Kidney epithelial cell (primary cell): ENCODE measurements at regions not wholly inside any gene's neighbourhood (a gene's known extent, or its start where the extent isn't known, plus 50 kb on each side); places are given as distances from the start of the nearest gene placed in this dataset.
"Not testable (repeated sequence)": the region's sequence is repeated elsewhere in the genome, so short reads cannot be mapped to it uniquely, and the experiment has no call there.

Source experiments
- DNase-seq: peaks from one replicate; pipeline ENCODE4 v3.0.0-alpha.2; 2010; ENCODE audit warnings: low read depth
- H3K27me3 ChIP-seq: 2 replicates; pipeline ENCODE4 v1.6.0; 2011; ENCODE audit warnings: low read length; ENCODE audit not compliant: control insufficient read depth, insufficient read depth
- H3K36me3 ChIP-seq: 2 replicates; pipeline ENCODE4 v1.5.1; 2011; ENCODE audit warnings: low read length; ENCODE audit not compliant: control insufficient read depth, insufficient read depth
- H3K4me3 ChIP-seq: 2 replicates; pipeline ENCODE4 v1.5.1; 2011; ENCODE audit warnings: low read depth, mild to moderate bottlenecking, control low read depth, low read length
- TF ChIP-seq, protein P1 (sequence below): IDR thresholded peaks from 2 replicates; pipeline ENCODE4 v1.5.1; 2011; ENCODE audit warnings: mild to moderate bottlenecking, moderate library complexity, low read length, control low read depth, inconsistent platforms; ENCODE audit not compliant: insufficient read depth, poor library complexity, severe bottlenecking

DNA sequence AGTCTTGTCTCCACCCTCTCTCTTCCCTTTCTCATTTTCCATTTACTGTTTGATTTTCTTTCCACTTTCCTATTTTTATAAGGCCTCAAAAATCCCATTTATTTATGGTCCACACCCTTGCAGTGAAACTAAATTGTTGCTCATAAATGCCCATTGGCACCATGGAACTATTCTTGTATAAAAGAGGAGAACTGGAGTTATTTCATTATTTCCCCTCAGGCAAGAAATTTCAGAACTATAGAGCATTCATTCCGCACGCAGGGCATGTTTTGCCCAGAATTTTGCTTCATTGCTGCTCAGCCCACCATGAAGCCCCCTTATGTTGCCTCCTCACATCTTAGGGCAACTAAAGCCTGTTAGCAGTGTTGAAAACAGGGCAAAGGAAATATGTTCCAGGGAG is 113.7 kb upstream of the MMADHC start:
- no peak for DNase-seq
- TF ChIP-seq, protein P1, sequence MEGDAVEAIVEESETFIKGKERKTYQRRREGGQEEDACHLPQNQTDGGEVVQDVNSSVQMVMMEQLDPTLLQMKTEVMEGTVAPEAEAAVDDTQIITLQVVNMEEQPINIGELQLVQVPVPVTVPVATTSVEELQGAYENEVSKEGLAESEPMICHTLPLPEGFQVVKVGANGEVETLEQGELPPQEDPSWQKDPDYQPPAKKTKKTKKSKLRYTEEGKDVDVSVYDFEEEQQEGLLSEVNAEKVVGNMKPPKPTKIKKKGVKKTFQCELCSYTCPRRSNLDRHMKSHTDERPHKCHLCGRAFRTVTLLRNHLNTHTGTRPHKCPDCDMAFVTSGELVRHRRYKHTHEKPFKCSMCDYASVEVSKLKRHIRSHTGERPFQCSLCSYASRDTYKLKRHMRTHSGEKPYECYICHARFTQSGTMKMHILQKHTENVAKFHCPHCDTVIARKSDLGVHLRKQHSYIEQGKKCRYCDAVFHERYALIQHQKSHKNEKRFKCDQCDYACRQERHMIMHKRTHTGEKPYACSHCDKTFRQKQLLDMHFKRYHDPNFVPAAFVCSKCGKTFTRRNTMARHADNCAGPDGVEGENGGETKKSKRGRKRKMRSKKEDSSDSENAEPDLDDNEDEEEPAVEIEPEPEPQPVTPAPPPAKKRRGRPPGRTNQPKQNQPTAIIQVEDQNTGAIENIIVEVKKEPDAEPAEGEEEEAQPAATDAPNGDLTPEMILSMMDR: no peak
- H3K36me3 ChIP-seq: no peaks in the 10 kb centered on the region
- no peaks in the 10 kb centered on the region for H3K27me3 ChIP-seq
- H3K4me3 ChIP-seq: no peak overlapping the region

DNA sequence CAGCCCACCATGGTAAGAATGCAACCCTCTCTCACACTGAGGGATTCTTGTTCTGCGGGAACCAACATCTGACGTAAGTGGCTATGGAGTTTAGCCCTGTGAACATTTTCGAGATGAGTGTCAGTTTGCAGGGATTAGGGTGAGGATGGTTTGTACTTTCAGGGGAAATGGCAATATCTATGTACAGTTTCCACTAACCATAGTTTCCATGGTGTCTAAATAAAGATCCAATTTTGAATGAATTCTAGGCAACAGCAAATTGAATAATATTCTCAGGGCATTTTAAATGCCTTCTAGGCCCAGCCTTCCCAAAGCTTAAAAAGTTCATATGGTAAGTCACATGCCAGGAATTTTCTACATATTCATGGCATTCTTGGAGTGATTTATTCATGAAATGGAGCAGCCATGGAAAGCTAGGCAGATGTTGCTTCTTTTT is 105.4 kb upstream of the MMADHC start:
- TF ChIP-seq, protein P1: no peak
- H3K36me3 ChIP-seq: no peaks in the 10 kb centered on the region
- no peak for DNase-seq
- H3K4me3 ChIP-seq: no peak overlapping the region
- H3K27me3 ChIP-seq: no peaks in the 10 kb centered on the region

DNA sequence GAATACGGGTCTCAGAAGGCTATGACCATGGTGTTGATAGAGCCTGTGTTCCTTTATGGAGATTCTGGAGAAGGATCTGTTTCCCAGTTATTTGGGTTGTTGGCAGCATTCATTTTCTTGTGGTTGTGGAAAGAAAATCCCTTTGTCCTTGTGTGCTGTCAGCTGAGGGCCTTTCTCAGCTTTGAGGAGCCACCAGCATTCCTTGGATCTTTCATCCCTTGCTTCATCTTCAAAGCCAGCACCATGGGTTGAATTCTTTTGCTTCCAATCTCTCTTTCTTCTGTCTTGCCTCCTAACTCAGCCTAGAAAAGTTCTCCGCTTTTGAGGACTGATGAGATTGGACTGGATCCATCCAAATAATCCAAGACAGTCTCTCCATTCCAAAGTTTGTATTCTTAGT is 103.2 kb upstream of the MMADHC start:
- no peak for DNase-seq
- Histone ChIP-seq H3K4me3 (no peak overlapping the region), H3K27me3 (no peaks in the 10 kb centered on the region), H3K36me3 (no peaks in the 10 kb centered on the region)
- TF ChIP-seq, protein P1: no peak

DNA sequence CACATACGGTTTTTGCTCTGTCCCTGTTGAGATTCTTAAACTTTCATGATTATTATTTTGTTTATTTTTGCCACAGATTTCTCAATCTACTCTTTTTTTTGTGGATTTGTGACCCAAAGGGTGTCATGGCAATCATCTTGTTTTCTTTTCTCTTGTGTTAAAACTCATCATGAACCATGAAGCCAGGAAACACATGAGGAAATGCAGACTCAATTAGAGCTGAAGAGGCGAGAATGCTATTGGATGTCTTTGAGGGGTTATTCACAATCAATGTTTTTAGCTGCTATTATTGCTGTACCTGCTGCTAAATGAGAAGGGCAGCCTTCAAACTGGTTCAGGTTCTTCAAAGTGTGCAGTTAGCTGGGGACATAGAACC is 99.5 kb upstream of the MMADHC start:
- no peak for DNase-seq
- Histone ChIP-seq H3K36me3 (no peaks in the 10 kb centered on the region), H3K27me3 (no peaks in the 10 kb centered on the region), H3K4me3 (no peak overlapping the region)
- TF ChIP-seq, protein P1: no peak

DNA sequence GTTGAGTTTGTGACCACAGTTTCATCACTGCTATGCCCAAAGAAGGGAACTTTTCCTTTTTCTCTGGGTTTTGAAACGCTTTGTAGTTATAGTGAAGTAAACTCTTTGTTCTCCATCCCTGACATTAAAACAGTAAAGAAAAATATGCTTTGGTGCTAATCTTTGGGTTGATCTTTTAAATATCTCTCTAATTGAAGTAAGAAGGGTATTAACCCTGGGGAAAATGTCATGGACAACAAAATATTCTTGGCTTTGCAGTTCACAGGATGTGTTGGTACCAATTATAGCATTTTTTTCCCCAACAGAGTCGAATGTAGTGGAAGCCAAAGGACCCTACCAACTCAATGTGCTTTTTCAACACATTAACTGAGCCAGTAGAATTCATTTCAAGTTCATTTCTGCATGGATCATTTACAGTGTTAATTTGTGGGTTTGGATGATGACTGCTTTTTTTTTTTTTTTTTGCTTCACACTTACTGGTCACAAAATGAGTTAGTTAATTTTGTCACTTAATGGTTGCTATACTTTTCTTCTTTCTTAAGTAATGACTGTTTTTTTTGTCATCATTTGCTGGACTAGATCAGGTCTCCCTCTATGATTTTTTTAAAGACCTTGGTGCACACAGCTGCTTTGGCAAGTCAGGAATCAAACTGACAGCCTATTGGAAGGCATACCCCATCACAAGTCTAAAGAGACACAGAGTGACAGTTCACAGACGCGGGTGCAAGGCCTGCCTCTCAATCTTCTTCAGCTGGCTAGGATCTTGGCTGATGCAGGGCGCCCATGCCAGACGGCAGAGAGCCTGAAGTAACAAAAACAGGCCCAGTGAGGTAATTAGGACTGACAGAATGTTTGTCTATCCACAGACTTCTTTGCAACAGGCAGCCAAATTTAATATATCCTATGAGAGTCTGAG is 98.8 kb upstream of the MMADHC start:
- Histone ChIP-seq H3K27me3 (no peaks in the 10 kb centered on the region), H3K36me3 (no peaks in the 10 kb centered on the region), H3K4me3 (no peak overlapping the region)
- no peak for DNase-seq
- TF ChIP-seq, protein P1: no peak

DNA sequence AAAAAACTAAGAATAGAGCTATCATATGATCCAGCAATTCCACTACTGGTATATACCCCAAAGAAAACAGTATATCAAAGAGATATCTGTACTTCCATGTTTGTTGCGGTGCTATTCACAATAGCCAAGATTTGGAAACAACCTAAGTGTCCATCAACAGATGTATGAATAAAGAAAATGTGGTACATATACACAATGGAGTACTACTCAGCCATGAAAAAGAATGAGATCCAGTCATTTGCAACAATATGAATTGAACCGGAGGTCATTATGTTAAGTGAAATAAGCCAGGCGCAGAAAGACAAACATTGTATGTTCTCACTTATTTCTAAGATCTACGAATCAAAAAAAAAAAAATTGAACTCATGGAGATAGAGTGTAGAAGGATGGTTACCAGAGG is 97.8 kb upstream of the MMADHC start:
- not testable (repeated sequence) for DNase-seq, H3K4me3 ChIP-seq, H3K36me3 ChIP-seq, H3K27me3 ChIP-seq
